Common myeloid progenitor, CD34-positive (primary cell): ENCODE measurements at regions not wholly inside any gene's neighbourhood (a gene's known extent, or its start where the extent isn't known, plus 50 kb on each side); places are given as distances from the start of the nearest gene placed in this dataset.
"Not testable (repeated sequence)": the region's sequence is repeated elsewhere in the genome, so short reads cannot be mapped to it uniquely, and the experiment has no call there.

Experiments used
- CTCF ChIA-PET: fragments of 350-600 bp; sonication (Branson Sonifier 250); formaldehyde crosslinking; loops from one replicate; lab custom pipeline; 2021; ENCODE audit warnings: antibody characterized with exemption; lab: Charles Lee
- POLR2A ChIA-PET: fragments of 350-600 bp; sonication (Branson Sonifier 250); formaldehyde crosslinking; loops from one replicate; lab custom pipeline; 2021; ENCODE audit warnings: antibody characterized with exemption; lab: Charles Lee
- DNase-seq, 3 donors: peaks; one replicate each; pipeline versions ENCODE4 v3.0.0 to v3.0.0-alpha.2; 2013
- H3K27ac ChIP-seq, 2 experiments: 1 replicate in 1 of 2; 2 replicates in 1 of 2; pipeline ENCODE4 v1.7.0; 2013; ENCODE audit warnings: inconsistent platforms in 2 of 2, low read length in 2 of 2, mild to moderate bottlenecking in 2 of 2, low read depth in 1 of 2, moderate library complexity in 1 of 2; ENCODE audit not compliant: severe bottlenecking in 2 of 2, insufficient read depth in 1 of 2, poor library complexity in 1 of 2
- H3K27me3 ChIP-seq, 5 experiments: replicated peaks in 2 of 5; 1 replicate in 3 of 5; 2 replicates in 2 of 5; pipeline versions ENCODE4 v1.6.1 to v1.7.0; 2013; ENCODE audit warnings: low read length in 4 of 5, mild to moderate bottlenecking in 2 of 5, moderate library complexity in 2 of 5, inconsistent platforms in 1 of 5; ENCODE audit not compliant: insufficient read depth in 5 of 5, control insufficient read depth in 4 of 5
- H3K36me3 ChIP-seq, 4 experiments: 1 replicate in 2 of 4; 2 replicates in 2 of 4; pipeline versions ENCODE4 v1.6.1 to v1.7.0; 2013; ENCODE audit warnings: low read length in 3 of 4, control low read depth in 1 of 4, mild to moderate bottlenecking in 1 of 4; ENCODE audit not compliant: control insufficient read depth in 4 of 4, insufficient read depth in 4 of 4
- H3K4me1 ChIP-seq, 4 experiments: 1 replicate in 3 of 4; 2 replicates in 1 of 4; pipeline versions ENCODE4 v1.6.1 to v1.7.1; 2013; ENCODE audit warnings: low read length in 3 of 4, mild to moderate bottlenecking in 3 of 4, control low read depth in 1 of 4, inconsistent platforms in 1 of 4, moderate library complexity in 1 of 4; ENCODE audit not compliant: control insufficient read depth in 4 of 4, insufficient read depth in 4 of 4; ENCODE audit errors: control extremely low read depth in 1 of 4
- H3K4me3 ChIP-seq, 7 experiments: 1 replicate in 4 of 7; 2 replicates in 3 of 7; pipeline versions ENCODE4 v1.5.1 to v1.7.0; 2013; ENCODE audit warnings: mild to moderate bottlenecking in 7 of 7, low read length in 6 of 7, moderate library complexity in 6 of 7, inconsistent platforms in 2 of 7, low read depth in 2 of 7, control low read depth in 1 of 7; ENCODE audit not compliant: insufficient read depth in 4 of 7, control insufficient read depth in 1 of 7; ENCODE audit errors: extremely low read depth in 1 of 7
- H3K9me3 ChIP-seq, 5 experiments: 1 replicate in 4 of 5; 2 replicates in 1 of 5; pipeline versions ENCODE4 v1.6.1 to v1.7.1; 2013; ENCODE audit warnings: low read length in 4 of 5, mild to moderate bottlenecking in 2 of 5, inconsistent platforms in 1 of 5, low read depth in 1 of 5, moderate library complexity in 1 of 5; ENCODE audit not compliant: control insufficient read depth in 4 of 5, insufficient read depth in 2 of 5; ENCODE audit errors: control extremely low read depth in 1 of 5
- WGBS: methylation state at CpG from one replicate; pipeline ENCODE4 v1.1.5; 2013; ENCODE audit not compliant: insufficient coverage; 5-methylcytosine and 5-hydroxymethylcytosine counted together

DNA sequence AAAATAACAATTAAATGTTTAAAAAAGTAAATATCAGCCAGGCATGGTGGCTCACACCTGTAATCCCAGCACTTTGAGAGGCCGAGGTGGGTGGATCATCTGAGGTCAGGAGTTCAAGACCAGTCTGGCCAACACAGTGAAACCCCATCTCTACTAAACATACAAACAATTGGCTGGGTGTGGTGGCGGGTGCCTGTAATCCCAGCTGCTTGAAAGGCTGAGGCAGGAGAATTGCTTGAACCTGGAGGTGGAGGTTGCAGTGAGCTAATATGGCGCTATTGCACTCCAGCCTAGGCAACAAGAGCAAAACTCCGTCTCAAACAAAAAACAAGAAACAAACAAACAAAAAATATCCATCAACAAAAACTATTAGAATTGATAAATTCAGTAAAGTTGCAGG lies 77.5 kb downstream of the SNX5 start:
- DNase-seq, POLR2A ChIA-PET, H3K4me3 ChIP-seq, H3K27me3 ChIP-seq, CTCF ChIA-PET, H3K27ac ChIP-seq, H3K36me3 ChIP-seq, H3K9me3 ChIP-seq: not testable (repeated sequence)
- H3K4me1 ChIP-seq = peaks cover 3 to 15% (median 10%) of the 10 kb centered on the region in 4 experiments
- WGBS = no CpG with 5 or more reads among the region's 4 CpGs

DNA sequence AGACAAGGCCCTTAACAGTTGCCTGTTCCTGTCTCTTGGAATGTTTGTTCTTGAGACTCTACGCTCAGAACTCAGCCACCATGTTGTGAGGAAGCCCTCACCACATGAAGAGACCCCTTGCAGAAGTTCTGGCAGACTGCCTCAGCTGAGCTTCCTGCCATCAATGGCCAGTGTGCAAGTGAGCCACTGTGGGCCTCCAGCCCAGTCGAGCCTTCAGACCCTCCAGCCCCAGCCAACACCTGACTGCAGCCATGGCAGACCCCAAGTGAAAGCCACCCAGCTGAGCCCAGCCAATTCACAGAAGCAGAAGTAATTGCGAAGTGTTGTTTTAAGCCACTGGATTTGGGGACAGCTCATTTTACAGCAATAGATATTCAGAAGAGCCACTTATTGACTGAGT lies 78.3 kb downstream of the SNX5 start:
- no peak overlapping the region for H3K27ac ChIP-seq
- no peak for DNase-seq
- ChIA-PET CTCF (interaction anchor here (1.5 kb wide), 1 partner anchor 385 kb away, joined by 3 read pairs; no protein-coding TSS in a partner anchor), POLR2A (no interaction called here)
- no peak overlapping the region for H3K4me3 ChIP-seq
- WGBS = 100% methylated on average over 2 of the region's 3 CpGs
- H3K4me1 ChIP-seq = peaks cover 0 to 11% (median 4%) of the 10 kb centered on the region in 4 experiments
- peaks cover 0 to 10% (median 6%) of the 10 kb centered on the region in 5 experiments for H3K9me3 ChIP-seq
- no peaks in the 10 kb centered on the region for H3K27me3 ChIP-seq
- no peaks in the 10 kb centered on the region for H3K36me3 ChIP-seq

DNA sequence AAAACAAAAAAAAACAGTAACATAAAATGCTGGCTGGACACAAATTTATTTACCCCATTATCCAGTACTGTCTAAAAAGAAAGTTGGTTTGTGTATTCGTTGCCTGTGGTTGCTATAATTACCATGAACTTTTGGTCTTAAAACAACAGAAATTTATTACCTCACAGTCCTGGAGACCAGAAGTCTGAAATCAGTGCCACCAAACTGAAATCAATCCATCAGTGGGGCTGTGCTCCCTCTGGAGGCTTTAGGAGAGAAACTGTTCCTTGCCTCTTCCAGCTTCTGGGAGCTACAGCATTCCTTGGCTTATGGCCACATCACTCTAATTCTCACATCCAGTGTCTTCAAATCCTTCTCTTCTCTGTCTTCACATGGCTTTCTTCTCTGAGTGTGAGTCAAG lies 79.4 kb downstream of the SNX5 start:
- CTCF ChIA-PET = interaction anchor here (1.3 kb wide), 2 partner anchors 14 to 207 kb away, joined by 3 read pairs; partner anchors contain the start of gene RRBP1
- Histone ChIP-seq H3K4me3 (no peak overlapping the region), H3K27ac (no peak overlapping the region), H3K36me3 (no peaks in the 10 kb centered on the region), H3K4me1 (peaks cover 0 to 7% (median 2%) of the 10 kb centered on the region in 4 experiments), H3K9me3 (peaks cover 0 to 10% (median 6%) of the 10 kb centered on the region in 5 experiments), H3K27me3 (no peaks in the 10 kb centered on the region)
- POLR2A ChIA-PET = no interaction called here
- no peak for DNase-seq
- WGBS = 100% methylated on average over 1 of the region's 1 CpG

DNA sequence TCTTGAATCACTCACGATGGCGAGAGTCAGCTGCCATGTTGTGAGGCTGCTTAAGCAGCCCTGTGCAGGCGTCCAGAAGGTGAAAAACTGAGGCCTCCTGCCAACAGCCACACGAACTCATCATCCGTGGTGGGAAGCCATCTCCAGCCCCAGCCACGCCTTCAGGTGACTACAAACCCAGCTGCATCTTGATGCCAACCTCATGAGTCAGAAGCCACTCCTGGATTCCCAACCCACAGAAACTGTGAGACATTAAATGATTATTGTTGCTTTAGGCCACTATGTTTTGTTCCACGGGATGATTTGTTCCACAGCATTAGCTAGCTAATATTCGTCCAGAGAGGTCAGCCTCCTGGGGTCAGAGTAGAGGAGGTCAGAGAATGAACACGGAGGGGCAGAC lies 80.5 kb downstream of the SNX5 start:
- Histone ChIP-seq H3K36me3 (no peaks in the 10 kb centered on the region), H3K4me3 (no peak overlapping the region), H3K9me3 (peaks cover 0 to 10% (median 6%) of the 10 kb centered on the region in 5 experiments), H3K27me3 (no peaks in the 10 kb centered on the region), H3K27ac (no peak overlapping the region), H3K4me1 (peaks cover 0 to 7% (median 2%) of the 10 kb centered on the region in 4 experiments)
- no peak for DNase-seq
- ChIA-PET POLR2A (no interaction called here), CTCF (interaction anchor here (0.9 to 1.3 kb wide), 2 partner anchors 171 to 206 kb away, joined by 3 read pairs; partner anchors contain the start of gene RRBP1)
- 70% methylated on average over 9 of the region's 9 CpGs for WGBS

DNA sequence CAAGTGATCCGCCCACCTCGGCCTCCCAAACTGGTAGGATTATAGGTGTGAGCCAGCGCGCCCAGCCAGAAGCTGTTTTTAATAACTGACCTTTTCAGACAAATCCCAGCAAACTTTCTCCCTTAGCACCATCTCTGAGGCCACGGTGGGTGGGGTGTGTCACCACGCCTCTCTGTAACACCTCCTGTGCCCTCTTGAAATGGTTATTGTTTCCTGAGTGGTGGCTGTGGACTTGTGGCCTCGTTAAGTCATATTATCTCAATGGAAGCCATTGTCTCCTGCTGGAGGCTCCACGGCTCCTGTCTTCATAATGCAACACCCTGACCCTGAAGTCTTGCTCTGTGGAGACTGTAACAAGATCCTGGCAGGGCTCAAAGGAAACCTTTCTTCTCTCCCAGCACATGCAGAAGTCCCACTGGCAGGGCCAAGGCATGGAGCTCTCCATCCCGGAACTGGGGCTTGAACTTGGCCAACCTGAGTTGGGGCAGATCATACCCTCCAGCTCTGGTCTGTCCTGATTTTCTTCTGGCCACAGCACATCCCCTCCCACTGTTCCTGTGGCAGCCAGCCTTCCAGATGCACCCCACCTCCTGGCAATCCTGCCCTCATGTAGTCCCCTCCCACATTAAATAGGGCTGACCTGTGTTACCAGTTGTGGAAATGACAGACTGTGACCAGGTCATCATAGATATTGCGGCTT lies 81.1 kb downstream of the SNX5 start:
- ChIA-PET CTCF (interaction anchor here (0.9 kb wide), 1 partner anchor 170 kb away, joined by 3 read pairs; no protein-coding TSS in a partner anchor), POLR2A (no interaction called here)
- peaks cover 0 to 7% (median 2%) of the 10 kb centered on the region in 4 experiments for H3K4me1 ChIP-seq

DNA sequence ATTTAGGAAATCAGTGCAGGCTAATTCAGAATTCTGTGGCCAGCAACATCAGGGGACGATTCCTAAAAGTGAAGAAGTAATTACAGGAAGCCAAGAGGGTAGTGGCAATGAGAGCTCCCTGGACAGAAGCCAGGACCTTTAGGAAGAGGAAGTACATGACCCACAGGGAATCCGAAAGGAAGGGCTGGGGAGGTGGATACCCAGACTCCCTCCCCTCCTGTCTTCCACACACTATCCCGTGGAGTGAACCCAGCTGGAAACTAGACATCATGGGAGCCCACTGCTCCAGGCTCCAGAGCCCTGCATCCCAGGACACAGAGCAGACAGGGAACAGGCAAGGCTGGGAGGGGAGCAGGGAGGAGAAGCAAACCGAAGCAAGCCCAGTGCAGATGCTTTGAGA lies 83.0 kb downstream of the SNX5 start:
- DNase-seq = peak in 2 of 3 donors; percentile 59 to 61
- Histone ChIP-seq H3K4me1 (peaks cover 0 to 7% (median 2%) of the 10 kb centered on the region in 4 experiments), H3K36me3 (no peaks in the 10 kb centered on the region), H3K9me3 (peaks cover 0 to 10% (median 5%) of the 10 kb centered on the region in 5 experiments), H3K27ac (no peak overlapping the region), H3K4me3 (no peak overlapping the region), H3K27me3 (no peaks in the 10 kb centered on the region)
- 0% methylated on average over 1 of the region's 4 CpGs for WGBS
- ChIA-PET POLR2A (interaction anchor here (0.6 kb wide), 2 partner anchors 211 to 581 kb away, joined by 3 to 4 read pairs; no protein-coding TSS in a partner anchor), CTCF (interaction anchor here (0.7 to 2.5 kb wide), 4 partner anchors 10 to 86 kb away, joined by 3 to 13 read pairs (median 3); no protein-coding TSS in a partner anchor)

More for the DNA sequence above, 81.1 kb downstream of the SNX5 start:
- WGBS = 97% methylated on average over 9 of the region's 10 CpGs
- H3K9me3 ChIP-seq = peaks cover 0 to 10% (median 6%) of the 10 kb centered on the region in 5 experiments
- H3K36me3 ChIP-seq = no peaks in the 10 kb centered on the region
- no peak overlapping the region for H3K27ac ChIP-seq
- DNase-seq = no peak
- no peaks in the 10 kb centered on the region for H3K27me3 ChIP-seq
- H3K4me3 ChIP-seq = no peak overlapping the region

DNA sequence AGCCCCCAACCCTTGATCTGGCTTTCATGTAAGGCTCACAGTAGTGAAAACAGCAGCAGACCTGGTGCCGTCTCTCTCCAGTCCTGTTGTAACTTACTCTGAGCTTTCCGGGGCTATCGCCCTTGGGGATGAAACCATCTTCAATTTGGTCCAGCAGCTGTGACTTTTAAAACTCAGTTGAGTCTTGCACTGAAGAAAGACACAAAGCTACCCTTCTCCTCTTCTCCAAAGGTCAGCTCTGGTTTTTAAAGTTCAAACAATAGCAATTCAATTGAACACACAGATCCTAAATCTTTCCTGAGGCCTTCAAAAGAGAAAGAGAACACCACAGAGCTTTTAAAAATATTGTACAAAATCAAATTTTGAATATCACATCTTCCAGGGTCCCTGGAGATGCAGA lies 83.5 kb downstream of the SNX5 start:
- H3K4me1 ChIP-seq = peaks cover 0 to 7% (median 2%) of the 10 kb centered on the region in 4 experiments
- no peaks in the 10 kb centered on the region for H3K36me3 ChIP-seq
- no peak overlapping the region for H3K4me3 ChIP-seq
- H3K27ac ChIP-seq = no peak overlapping the region
- 72% methylated on average over 3 of the region's 3 CpGs for whole genome bisulfite sequencing
- peaks cover 0 to 8% (median 1%) of the 10 kb centered on the region in 5 experiments for H3K9me3 ChIP-seq
- ChIA-PET POLR2A (interaction anchor here (0.6 kb wide), 1 partner anchor 581 kb away, joined by 4 read pairs; no protein-coding TSS in a partner anchor), CTCF (interaction anchor here (0.7 to 2.5 kb wide), 4 partner anchors 10 to 85 kb away, joined by 3 to 13 read pairs (median 3); no protein-coding TSS in a partner anchor)
- no peak for DNase-seq
- no peaks in the 10 kb centered on the region for H3K27me3 ChIP-seq
